HepG2 (cell line): ENCODE measurements at regions not wholly inside any gene's neighbourhood (a gene's known extent, or its start where the extent isn't known, plus 50 kb on each side); places are given as distances from the start of the nearest gene placed in this dataset.

Source experiments
- GATA4 ChIP-seq: sonication (generic); IDR thresholded peaks from 2 replicates; pipeline ENCODE4 v1.6.1; 2016; ENCODE audit warnings: antibody characterized with exemption, low read depth, borderline replicate concordance
- GATAD2A ChIP-seq: IDR thresholded peaks from 2 replicates; pipeline ENCODE4 v1.6.1; 2016
- GTF2F1 ChIP-seq: fragments of 150-350 bp; IDR thresholded peaks from 2 replicates; pipeline ENCODE4 v1.6.1; 2014; ENCODE audit warnings: low read length
- HMGA1 ChIP-seq: sonication (generic); formaldehyde crosslinking; conservative IDR thresholded peaks from 2 replicates; pipeline ENCODE4 v1.4.0; 2020; ENCODE audit warnings: missing genetic modification reagents
- NCOR1 ChIP-seq: fragments of 200-600 bp; sonication (generic); IDR thresholded peaks from 2 replicates; pipeline ENCODE4 v1.7.0; 2017; ENCODE audit warnings: antibody characterized with exemption, low read length, borderline replicate concordance
- NFRKB ChIP-seq: fragments of 450-650 bp; IDR thresholded peaks from 2 replicates; pipeline ENCODE4 v1.6.1; 2017
- ZNF101 ChIP-seq: sonication (generic); formaldehyde crosslinking; IDR thresholded peaks from 2 replicates; pipeline ENCODE4 v1.4.0; 2020; ENCODE audit warnings: mild to moderate bottlenecking, low read depth, missing genetic modification reagents, borderline replicate concordance
- ZNF264 ChIP-seq: sonication (generic); formaldehyde crosslinking; IDR thresholded peaks from 2 replicates; pipeline ENCODE4 v1.4.0; 2020; ENCODE audit warnings: missing genetic modification reagents
- ZNF337 ChIP-seq: sonication (generic); formaldehyde crosslinking; IDR thresholded peaks from 2 replicates; pipeline ENCODE4 v1.5.1; 2020; ENCODE audit warnings: missing genetic modification reagents, low read depth, mild to moderate bottlenecking, borderline replicate concordance
- ZNF33B ChIP-seq: sonication (generic); formaldehyde crosslinking; IDR thresholded peaks from 2 replicates; pipeline ENCODE4 v1.5.1; 2020; ENCODE audit warnings: mild to moderate bottlenecking, missing genetic modification reagents
- ZNF816 ChIP-seq: sonication (generic); formaldehyde crosslinking; IDR thresholded peaks from 2 replicates; pipeline ENCODE4 v1.8.0; 2022; ENCODE audit warnings: missing genetic modification reagents, mild to moderate bottlenecking, borderline replicate concordance
- TF ChIP-seq, protein P1 (sequence below): sonication (generic); formaldehyde crosslinking; IDR thresholded peaks from 2 replicates; pipeline ENCODE4 v1.4.0; 2020; ENCODE audit warnings: missing genetic modification reagents
- TF ChIP-seq, protein P2 (sequence below): sonication (generic); formaldehyde crosslinking; conservative IDR thresholded peaks from 2 replicates; pipeline ENCODE4 v1.4.0; 2020; ENCODE audit warnings: mild to moderate bottlenecking, missing genetic modification reagents, moderate library complexity
- TF ChIP-seq, protein P3 (sequence below): IDR thresholded peaks from 2 replicates; pipeline ENCODE4 v1.6.1; 2016; ENCODE audit warnings: missing compliant biosample characterization, missing genetic modification reagents, borderline replicate concordance
- TF ChIP-seq, protein P4 (sequence below): sonication (generic); formaldehyde crosslinking; conservative IDR thresholded peaks from 2 replicates; pipeline ENCODE4 v1.8.0; 2022; ENCODE audit warnings: low read depth, missing genetic modification reagents
- TF ChIP-seq, protein P5 (sequence below): sonication (generic); formaldehyde crosslinking; conservative IDR thresholded peaks from 2 replicates; pipeline ENCODE4 v1.4.0; 2020; ENCODE audit warnings: missing genetic modification reagents

DNA sequence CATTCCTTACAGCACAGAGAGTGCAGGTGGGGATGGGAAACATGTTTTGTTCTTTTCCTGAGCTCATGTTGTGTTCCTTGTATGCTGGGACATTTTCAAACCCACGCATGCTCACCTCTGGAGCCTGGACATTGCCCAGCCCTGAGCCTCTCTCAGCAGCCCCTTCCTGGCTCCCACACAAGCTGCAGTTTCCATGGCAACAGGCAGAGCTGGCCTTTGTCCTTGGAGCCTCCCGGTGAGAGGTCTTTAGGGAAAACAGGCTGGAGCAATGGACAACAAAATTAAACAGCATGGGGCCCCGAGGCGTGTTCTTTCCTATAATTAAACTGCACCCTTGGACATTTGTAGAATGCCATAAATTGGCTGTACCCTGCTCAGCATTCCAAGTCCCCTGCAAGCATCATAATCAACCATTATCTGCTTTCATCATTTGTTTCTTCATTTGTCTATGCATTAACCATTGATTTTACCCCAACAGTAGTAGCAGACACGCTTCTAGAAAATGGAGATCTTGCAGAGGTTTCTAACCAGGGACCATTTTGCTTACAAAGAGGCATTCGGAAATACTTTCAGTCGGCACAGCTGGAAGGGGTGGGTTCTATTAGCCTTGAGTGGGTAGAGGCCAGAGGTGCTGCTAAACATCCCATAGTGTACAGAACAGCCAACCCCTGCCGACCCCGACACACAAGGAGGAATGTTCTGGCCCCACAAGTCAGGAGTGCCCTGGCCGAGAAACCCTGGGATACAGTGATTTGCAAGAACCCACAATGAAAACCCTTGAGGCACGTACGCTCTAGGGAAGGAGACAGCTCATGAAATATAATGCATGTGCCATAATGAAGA, 133.4 kb upstream of the PEG3 start (continued):
- TF ChIP-seq, protein P1, sequence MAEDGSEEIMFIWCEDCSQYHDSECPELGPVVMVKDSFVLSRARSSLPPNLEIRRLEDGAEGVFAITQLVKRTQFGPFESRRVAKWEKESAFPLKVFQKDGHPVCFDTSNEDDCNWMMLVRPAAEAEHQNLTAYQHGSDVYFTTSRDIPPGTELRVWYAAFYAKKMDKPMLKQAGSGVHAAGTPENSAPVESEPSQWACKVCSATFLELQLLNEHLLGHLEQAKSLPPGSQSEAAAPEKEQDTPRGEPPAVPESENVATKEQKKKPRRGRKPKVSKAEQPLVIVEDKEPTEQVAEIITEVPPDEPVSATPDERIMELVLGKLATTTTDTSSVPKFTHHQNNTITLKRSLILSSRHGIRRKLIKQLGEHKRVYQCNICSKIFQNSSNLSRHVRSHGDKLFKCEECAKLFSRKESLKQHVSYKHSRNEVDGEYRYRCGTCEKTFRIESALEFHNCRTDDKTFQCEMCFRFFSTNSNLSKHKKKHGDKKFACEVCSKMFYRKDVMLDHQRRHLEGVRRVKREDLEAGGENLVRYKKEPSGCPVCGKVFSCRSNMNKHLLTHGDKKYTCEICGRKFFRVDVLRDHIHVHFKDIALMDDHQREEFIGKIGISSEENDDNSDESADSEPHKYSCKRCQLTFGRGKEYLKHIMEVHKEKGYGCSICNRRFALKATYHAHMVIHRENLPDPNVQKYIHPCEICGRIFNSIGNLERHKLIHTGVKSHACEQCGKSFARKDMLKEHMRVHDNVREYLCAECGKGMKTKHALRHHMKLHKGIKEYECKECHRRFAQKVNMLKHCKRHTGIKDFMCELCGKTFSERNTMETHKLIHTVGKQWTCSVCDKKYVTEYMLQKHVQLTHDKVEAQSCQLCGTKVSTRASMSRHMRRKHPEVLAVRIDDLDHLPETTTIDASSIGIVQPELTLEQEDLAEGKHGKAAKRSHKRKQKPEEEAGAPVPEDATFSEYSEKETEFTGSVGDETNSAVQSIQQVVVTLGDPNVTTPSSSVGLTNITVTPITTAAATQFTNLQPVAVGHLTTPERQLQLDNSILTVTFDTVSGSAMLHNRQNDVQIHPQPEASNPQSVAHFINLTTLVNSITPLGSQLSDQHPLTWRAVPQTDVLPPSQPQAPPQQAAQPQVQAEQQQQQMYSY (CRISPR knock-in tag), result peak; percentile 84
- TF ChIP-seq, protein P2, sequence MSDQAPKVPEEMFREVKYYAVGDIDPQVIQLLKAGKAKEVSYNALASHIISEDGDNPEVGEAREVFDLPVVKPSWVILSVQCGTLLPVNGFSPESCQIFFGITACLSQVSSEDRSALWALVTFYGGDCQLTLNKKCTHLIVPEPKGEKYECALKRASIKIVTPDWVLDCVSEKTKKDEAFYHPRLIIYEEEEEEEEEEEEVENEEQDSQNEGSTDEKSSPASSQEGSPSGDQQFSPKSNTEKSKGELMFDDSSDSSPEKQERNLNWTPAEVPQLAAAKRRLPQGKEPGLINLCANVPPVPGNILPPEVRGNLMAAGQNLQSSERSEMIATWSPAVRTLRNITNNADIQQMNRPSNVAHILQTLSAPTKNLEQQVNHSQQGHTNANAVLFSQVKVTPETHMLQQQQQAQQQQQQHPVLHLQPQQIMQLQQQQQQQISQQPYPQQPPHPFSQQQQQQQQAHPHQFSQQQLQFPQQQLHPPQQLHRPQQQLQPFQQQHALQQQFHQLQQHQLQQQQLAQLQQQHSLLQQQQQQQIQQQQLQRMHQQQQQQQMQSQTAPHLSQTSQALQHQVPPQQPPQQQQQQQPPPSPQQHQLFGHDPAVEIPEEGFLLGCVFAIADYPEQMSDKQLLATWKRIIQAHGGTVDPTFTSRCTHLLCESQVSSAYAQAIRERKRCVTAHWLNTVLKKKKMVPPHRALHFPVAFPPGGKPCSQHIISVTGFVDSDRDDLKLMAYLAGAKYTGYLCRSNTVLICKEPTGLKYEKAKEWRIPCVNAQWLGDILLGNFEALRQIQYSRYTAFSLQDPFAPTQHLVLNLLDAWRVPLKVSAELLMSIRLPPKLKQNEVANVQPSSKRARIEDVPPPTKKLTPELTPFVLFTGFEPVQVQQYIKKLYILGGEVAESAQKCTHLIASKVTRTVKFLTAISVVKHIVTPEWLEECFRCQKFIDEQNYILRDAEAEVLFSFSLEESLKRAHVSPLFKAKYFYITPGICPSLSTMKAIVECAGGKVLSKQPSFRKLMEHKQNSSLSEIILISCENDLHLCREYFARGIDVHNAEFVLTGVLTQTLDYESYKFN (CRISPR knock-in tag), result peak; percentile 96
- TF ChIP-seq NFRKB, result no peak
- TF ChIP-seq, protein P3, sequence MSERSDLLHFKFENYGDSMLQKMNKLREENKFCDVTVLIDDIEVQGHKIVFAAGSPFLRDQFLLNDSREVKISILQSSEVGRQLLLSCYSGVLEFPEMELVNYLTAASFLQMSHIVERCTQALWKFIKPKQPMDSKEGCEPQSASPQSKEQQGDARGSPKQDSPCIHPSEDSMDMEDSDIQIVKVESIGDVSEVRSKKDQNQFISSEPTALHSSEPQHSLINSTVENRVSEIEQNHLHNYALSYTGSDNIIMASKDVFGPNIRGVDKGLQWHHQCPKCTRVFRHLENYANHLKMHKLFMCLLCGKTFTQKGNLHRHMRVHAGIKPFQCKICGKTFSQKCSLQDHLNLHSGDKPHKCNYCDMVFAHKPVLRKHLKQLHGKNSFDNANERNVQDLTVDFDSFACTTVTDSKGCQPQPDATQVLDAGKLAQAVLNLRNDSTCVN (CRISPR knock-in tag), result no peak; the same call in 1 of the 2 replicates
- no peak for TF ChIP-seq ZNF816 (CRISPR knock-in tag)
- no peak for TF ChIP-seq ZNF101 (CRISPR knock-in tag)
- peak; percentile 73 for TF ChIP-seq GATAD2A
- peak; percentile 53; the same call in 1 of the 2 replicates for TF ChIP-seq ZNF264 (CRISPR knock-in tag)
- TF ChIP-seq GATA4, result no peak
- no peak for TF ChIP-seq HMGA1 (CRISPR knock-in tag)
- TF ChIP-seq ZNF33B, result no peak
- no peak for TF ChIP-seq GTF2F1
- TF ChIP-seq ZNF337 (CRISPR knock-in tag), result no peak
- TF ChIP-seq NCOR1, result no peak
- TF ChIP-seq, protein P4, sequence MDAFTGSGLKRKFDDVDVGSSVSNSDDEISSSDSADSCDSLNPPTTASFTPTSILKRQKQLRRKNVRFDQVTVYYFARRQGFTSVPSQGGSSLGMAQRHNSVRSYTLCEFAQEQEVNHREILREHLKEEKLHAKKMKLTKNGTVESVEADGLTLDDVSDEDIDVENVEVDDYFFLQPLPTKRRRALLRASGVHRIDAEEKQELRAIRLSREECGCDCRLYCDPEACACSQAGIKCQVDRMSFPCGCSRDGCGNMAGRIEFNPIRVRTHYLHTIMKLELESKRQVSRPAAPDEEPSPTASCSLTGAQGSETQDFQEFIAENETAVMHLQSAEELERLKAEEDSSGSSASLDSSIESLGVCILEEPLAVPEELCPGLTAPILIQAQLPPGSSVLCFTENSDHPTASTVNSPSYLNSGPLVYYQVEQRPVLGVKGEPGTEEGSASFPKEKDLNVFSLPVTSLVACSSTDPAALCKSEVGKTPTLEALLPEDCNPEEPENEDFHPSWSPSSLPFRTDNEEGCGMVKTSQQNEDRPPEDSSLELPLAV (CRISPR knock-in tag), result no peak
- TF ChIP-seq, protein P5, sequence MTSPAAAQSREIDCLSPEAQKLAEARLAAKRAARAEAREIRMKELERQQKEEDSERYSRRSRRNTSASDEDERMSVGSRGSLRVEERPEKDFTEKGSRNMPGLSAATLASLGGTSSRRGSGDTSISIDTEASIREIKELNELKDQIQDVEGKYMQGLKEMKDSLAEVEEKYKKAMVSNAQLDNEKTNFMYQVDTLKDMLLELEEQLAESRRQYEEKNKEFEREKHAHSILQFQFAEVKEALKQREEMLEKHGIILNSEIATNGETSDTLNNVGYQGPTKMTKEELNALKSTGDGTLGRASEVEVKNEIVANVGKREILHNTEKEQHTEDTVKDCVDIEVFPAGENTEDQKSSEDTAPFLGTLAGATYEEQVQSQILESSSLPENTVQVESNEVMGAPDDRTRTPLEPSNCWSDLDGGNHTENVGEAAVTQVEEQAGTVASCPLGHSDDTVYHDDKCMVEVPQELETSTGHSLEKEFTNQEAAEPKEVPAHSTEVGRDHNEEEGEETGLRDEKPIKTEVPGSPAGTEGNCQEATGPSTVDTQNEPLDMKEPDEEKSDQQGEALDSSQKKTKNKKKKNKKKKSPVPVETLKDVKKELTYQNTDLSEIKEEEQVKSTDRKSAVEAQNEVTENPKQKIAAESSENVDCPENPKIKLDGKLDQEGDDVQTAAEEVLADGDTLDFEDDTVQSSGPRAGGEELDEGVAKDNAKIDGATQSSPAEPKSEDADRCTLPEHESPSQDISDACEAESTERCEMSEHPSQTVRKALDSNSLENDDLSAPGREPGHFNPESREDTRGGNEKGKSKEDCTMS (CRISPR knock-in tag), result no peak
